Hepatocyte (in vitro differentiated cells): ENCODE measurements at regions not wholly inside any gene's neighbourhood (a gene's known extent, or its start where the extent isn't known, plus 50 kb on each side); places are given as distances from the start of the nearest gene placed in this dataset.

Source experiments
- DNase-seq: peaks from one replicate; pipeline ENCODE4 v3.0.0-alpha.2; 2016; ENCODE audit warnings: low spot score
- H2AFZ ChIP-seq: fragments of 200-600 bp; sonication (generic); 2 replicates; pipeline ENCODE4 v1.6.0; 2016; ENCODE audit warnings: antibody characterized with exemption, mild to moderate bottlenecking
- H3K27ac ChIP-seq: fragments of 200-600 bp; sonication (generic); 2 replicates; pipeline ENCODE4 v1.5.1; 2016; ENCODE audit warnings: mild to moderate bottlenecking
- H3K27me3 ChIP-seq: fragments of 200-600 bp; sonication (generic); 2 replicates; pipeline ENCODE4 v1.6.1; 2016
- H3K36me3 ChIP-seq: fragments of 200-600 bp; sonication (generic); replicated peaks from 2 replicates; pipeline ENCODE4 v1.5.1; 2016; ENCODE audit warnings: low read depth; ENCODE audit not compliant: insufficient read depth
- H3K4me1 ChIP-seq: fragments of 200-600 bp; sonication (generic); 2 replicates; pipeline ENCODE4 v1.5.1; 2016; ENCODE audit warnings: mild to moderate bottlenecking, moderate library complexity; ENCODE audit not compliant: insufficient read depth
- H3K4me2 ChIP-seq: fragments of 200-600 bp; sonication (generic); 2 replicates; pipeline ENCODE4 v1.6.0; 2016
- H3K4me3 ChIP-seq: fragments of 200-600 bp; sonication (generic); 2 replicates; pipeline ENCODE4 v1.5.1; 2016; ENCODE audit warnings: mild to moderate bottlenecking
- H3K79me2 ChIP-seq: fragments of 200-600 bp; sonication (generic); 2 replicates; pipeline ENCODE4 v1.6.0; 2017; ENCODE audit warnings: mild to moderate bottlenecking
- H3K9me2 ChIP-seq: fragments of 200-600 bp; sonication (generic); replicated peaks from 2 replicates; pipeline ENCODE4 v1.6.0; 2017; ENCODE audit warnings: mild to moderate bottlenecking; ENCODE audit not compliant: insufficient read depth
- H3K9me3 ChIP-seq: fragments of 200-600 bp; sonication (generic); 2 replicates; pipeline ENCODE4 v1.5.1; 2016; ENCODE audit warnings: low read depth, mild to moderate bottlenecking
- H4K20me1 ChIP-seq: fragments of 200-600 bp; sonication (generic); 2 replicates; pipeline ENCODE4 v1.6.0; 2016; ENCODE audit warnings: mild to moderate bottlenecking; ENCODE audit not compliant: insufficient read depth, poor library complexity, severe bottlenecking
- CTCF ChIP-seq: fragments of 200-600 bp; sonication (generic); IDR thresholded peaks from 2 replicates; pipeline ENCODE4 v1.5.1; 2016; ENCODE audit warnings: antibody characterized with exemption, mild to moderate bottlenecking; ENCODE audit not compliant: poor library complexity
- EZH2 ChIP-seq: fragments of 200-600 bp; sonication (generic); IDR thresholded peaks from 2 replicates; pipeline ENCODE4 v1.6.1; 2016; ENCODE audit warnings: antibody characterized with exemption, mild to moderate bottlenecking, borderline replicate concordance
- EZH2phosphoT487 ChIP-seq: fragments of 200-600 bp; sonication (generic); IDR thresholded peaks from one replicate; pipeline ENCODE4 v1.6.1; 2018; ENCODE audit warnings: antibody characterized with exemption, mild to moderate bottlenecking, low read depth, moderate library complexity; ENCODE audit not compliant: unreplicated experiment, severe bottlenecking
- WGBS: methylation state at CpG from one replicate; pipeline ENCODE4 v1.1.6; 2016; ENCODE audit warnings: low lambda C conversion rate; ENCODE audit errors: missing lambda C conversion rate; 5-methylcytosine and 5-hydroxymethylcytosine counted together

- TF ChIP-seq EZH2phosphoT487, result no peak
- TF ChIP-seq CTCF, result no peak
- no peak for TF ChIP-seq EZH2
- Histone ChIP-seq H3K27me3 (no peaks in the 10 kb centered on the region), H4K20me1 (no peaks in the 10 kb centered on the region), H3K36me3 (no peaks in the 10 kb centered on the region), H3K4me3 (no peak overlapping the region), H3K79me2 (no peaks in the 10 kb centered on the region), H3K4me2 (no peak overlapping the region), H3K4me1 (no peaks in the 10 kb centered on the region), H3K27ac (no peak overlapping the region), H3K9me3 (no peaks in the 10 kb centered on the region), H3K9me2 (no peaks in the 10 kb centered on the region), H2AFZ (no peak overlapping the region)
- DNase-seq, result no peak
- 82% methylated on average over 1 of the region's 1 CpG for WGBS
These were observed 1003.8 kb downstream of the TMTC2 start for GRCh38 chr12:83690465-83690864.

GRCh38 chr12:83689333-83689732 lies 1002.6 kb downstream of the TMTC2 start:
- no peak for DNase-seq
- Histone ChIP-seq H4K20me1 (no peaks in the 10 kb centered on the region), H3K9me3 (no peaks in the 10 kb centered on the region), H3K27me3 (no peaks in the 10 kb centered on the region), H3K4me3 (no peak overlapping the region), H3K36me3 (no peaks in the 10 kb centered on the region), H3K79me2 (no peaks in the 10 kb centered on the region), H3K27ac (no peak overlapping the region), H2AFZ (no peak overlapping the region), H3K9me2 (no peaks in the 10 kb centered on the region), H3K4me2 (no peak overlapping the region), H3K4me1 (no peaks in the 10 kb centered on the region)
- TF ChIP-seq EZH2phosphoT487, result no peak
- TF ChIP-seq CTCF, result no peak
- no peak for TF ChIP-seq EZH2
- 98% methylated on average over 2 of the region's 2 CpGs for WGBS

GRCh38 chr12:83676781-83677295 lies 990.1 kb downstream of the TMTC2 start:
- no peaks in the 10 kb centered on the region for H3K79me2 ChIP-seq
- WGBS, result 96% methylated on average over 5 of the region's 5 CpGs
- no peak overlapping the region for H3K27ac ChIP-seq
- TF ChIP-seq CTCF (no peak), EZH2phosphoT487 (no peak), EZH2 (no peak)
- no peaks in the 10 kb centered on the region for H4K20me1 ChIP-seq
- H3K36me3 ChIP-seq, result no peaks in the 10 kb centered on the region
- H3K9me3 ChIP-seq, result no peaks in the 10 kb centered on the region
- H3K4me2 ChIP-seq, result no peak overlapping the region
- no peak overlapping the region for H2AFZ ChIP-seq
- H3K9me2 ChIP-seq, result no peaks in the 10 kb centered on the region
- H3K4me3 ChIP-seq, result no peak overlapping the region
- DNase-seq, result no peak
- no peaks in the 10 kb centered on the region for H3K4me1 ChIP-seq
- H3K27me3 ChIP-seq, result no peaks in the 10 kb centered on the region

GRCh38 chr12:83666690-83667089 lies 980.0 kb downstream of the TMTC2 start:
- no peak for DNase-seq
- Histone ChIP-seq H3K27ac (no peak overlapping the region), H4K20me1 (no peaks in the 10 kb centered on the region), H3K4me3 (no peak overlapping the region), H3K79me2 (no peaks in the 10 kb centered on the region), H3K4me2 (no peak overlapping the region), H2AFZ (no peak overlapping the region), H3K36me3 (no peaks in the 10 kb centered on the region), H3K9me3 (no peaks in the 10 kb centered on the region), H3K4me1 (no peaks in the 10 kb centered on the region), H3K9me2 (no peaks in the 10 kb centered on the region), H3K27me3 (no peaks in the 10 kb centered on the region)
- no peak for TF ChIP-seq EZH2
- TF ChIP-seq CTCF, result no peak
- no peak for TF ChIP-seq EZH2phosphoT487
- 85% methylated on average over 2 of the region's 2 CpGs for WGBS
